ENCODE measurements at regions not wholly inside any gene's neighbourhood (a gene's known extent, or its start where the extent isn't known, plus 50 kb on each side); places are given as distances from the start of the nearest gene placed in this dataset.

DNA sequence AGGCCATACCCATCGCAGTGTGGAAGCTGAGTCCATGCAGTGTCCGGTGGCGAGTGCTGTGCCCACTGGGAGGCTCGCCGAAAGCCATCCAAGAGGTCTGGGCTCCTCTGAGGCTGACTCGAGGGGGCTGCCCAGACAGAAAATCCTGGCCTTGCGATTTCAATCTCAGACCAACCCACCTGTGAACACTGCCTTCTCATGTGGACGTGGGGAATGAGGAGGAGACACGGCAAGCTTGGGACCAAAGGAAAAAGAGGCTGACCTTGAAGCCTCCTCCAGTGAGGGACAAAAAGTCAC is 157.2 kb upstream of the AFDN start:
- TF ChIP-seq POLR2AphosphoS5 (IDR thresholded peaks at IDR 0.05) (no peak), EZH2 (IDR thresholded peaks at IDR 0.05; ENCODE audit: borderline replicate concordance, insufficient read depth, low read length, poor library complexity, severe bottlenecking) (no peak), RAD21 (conservative IDR thresholded peaks at IDR 0.05) (no peak), SMC3 (conservative IDR thresholded peaks at IDR 0.05; ENCODE audit: poor library complexity) (no peak), TAF1 (IDR thresholded peaks at IDR 0.05; ENCODE audit: low read depth) (no peak)
- TF ChIP-seq, protein P1, sequence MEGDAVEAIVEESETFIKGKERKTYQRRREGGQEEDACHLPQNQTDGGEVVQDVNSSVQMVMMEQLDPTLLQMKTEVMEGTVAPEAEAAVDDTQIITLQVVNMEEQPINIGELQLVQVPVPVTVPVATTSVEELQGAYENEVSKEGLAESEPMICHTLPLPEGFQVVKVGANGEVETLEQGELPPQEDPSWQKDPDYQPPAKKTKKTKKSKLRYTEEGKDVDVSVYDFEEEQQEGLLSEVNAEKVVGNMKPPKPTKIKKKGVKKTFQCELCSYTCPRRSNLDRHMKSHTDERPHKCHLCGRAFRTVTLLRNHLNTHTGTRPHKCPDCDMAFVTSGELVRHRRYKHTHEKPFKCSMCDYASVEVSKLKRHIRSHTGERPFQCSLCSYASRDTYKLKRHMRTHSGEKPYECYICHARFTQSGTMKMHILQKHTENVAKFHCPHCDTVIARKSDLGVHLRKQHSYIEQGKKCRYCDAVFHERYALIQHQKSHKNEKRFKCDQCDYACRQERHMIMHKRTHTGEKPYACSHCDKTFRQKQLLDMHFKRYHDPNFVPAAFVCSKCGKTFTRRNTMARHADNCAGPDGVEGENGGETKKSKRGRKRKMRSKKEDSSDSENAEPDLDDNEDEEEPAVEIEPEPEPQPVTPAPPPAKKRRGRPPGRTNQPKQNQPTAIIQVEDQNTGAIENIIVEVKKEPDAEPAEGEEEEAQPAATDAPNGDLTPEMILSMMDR (IDR thresholded peaks at IDR 0.05; ENCODE audit: poor library complexity, severe bottlenecking) = no peak
- TF ChIP-seq, protein P2, sequence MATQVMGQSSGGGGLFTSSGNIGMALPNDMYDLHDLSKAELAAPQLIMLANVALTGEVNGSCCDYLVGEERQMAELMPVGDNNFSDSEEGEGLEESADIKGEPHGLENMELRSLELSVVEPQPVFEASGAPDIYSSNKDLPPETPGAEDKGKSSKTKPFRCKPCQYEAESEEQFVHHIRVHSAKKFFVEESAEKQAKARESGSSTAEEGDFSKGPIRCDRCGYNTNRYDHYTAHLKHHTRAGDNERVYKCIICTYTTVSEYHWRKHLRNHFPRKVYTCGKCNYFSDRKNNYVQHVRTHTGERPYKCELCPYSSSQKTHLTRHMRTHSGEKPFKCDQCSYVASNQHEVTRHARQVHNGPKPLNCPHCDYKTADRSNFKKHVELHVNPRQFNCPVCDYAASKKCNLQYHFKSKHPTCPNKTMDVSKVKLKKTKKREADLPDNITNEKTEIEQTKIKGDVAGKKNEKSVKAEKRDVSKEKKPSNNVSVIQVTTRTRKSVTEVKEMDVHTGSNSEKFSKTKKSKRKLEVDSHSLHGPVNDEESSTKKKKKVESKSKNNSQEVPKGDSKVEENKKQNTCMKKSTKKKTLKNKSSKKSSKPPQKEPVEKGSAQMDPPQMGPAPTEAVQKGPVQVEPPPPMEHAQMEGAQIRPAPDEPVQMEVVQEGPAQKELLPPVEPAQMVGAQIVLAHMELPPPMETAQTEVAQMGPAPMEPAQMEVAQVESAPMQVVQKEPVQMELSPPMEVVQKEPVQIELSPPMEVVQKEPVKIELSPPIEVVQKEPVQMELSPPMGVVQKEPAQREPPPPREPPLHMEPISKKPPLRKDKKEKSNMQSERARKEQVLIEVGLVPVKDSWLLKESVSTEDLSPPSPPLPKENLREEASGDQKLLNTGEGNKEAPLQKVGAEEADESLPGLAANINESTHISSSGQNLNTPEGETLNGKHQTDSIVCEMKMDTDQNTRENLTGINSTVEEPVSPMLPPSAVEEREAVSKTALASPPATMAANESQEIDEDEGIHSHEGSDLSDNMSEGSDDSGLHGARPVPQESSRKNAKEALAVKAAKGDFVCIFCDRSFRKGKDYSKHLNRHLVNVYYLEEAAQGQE (IDR thresholded peaks at IDR 0.05; ENCODE audit: borderline replicate concordance) = no peak
